ENCODE measurements at regions not wholly inside any gene's neighbourhood (a gene's known extent, or its start where the extent isn't known, plus 50 kb on each side); places are given as distances from the start of the nearest gene placed in this dataset.

GRCh38 chr10:120347644-120348043 lies 109.4 kb upstream of the PLPP4 start:
- no peaks in the 10 kb centered on the region for H3K36me3 ChIP-seq (ENCODE audit: control insufficient read depth, insufficient read depth, low read length)
- H3K27me3 ChIP-seq (ENCODE audit: control insufficient read depth, insufficient read depth, low read length): no peaks in the 10 kb centered on the region
- WGBS (ENCODE audit: insufficient coverage): 33% methylated on average over 1 of the region's 3 CpGs
- H3K4me1 ChIP-seq (ENCODE audit: control insufficient read depth, insufficient read depth, low read length): no peaks in the 10 kb centered on the region
- DNase-seq: no peak
- no peak overlapping the region for H3K4me3 ChIP-seq (ENCODE audit: low read length)
- H3K9me3 ChIP-seq (replicated peaks; ENCODE audit: control insufficient read depth, low read depth, low read length): no peaks in the 10 kb centered on the region
- H3K27ac ChIP-seq (ENCODE audit: low read length): no peak overlapping the region

GRCh38 chr10:120349069-120349468 lies 108.0 kb upstream of the PLPP4 start:
- H3K9me3 ChIP-seq (replicated peaks; ENCODE audit: control insufficient read depth, low read depth, low read length): no peaks in the 10 kb centered on the region
- 83% methylated on average over 1 of the region's 3 CpGs for WGBS (ENCODE audit: insufficient coverage)
- H3K27me3 ChIP-seq (ENCODE audit: control insufficient read depth, insufficient read depth, low read length): no peaks in the 10 kb centered on the region
- H3K36me3 ChIP-seq (ENCODE audit: control insufficient read depth, insufficient read depth, low read length): no peaks in the 10 kb centered on the region
- DNase-seq: no peak
- H3K4me3 ChIP-seq (ENCODE audit: low read length): no peak overlapping the region
- no peaks in the 10 kb centered on the region for H3K4me1 ChIP-seq (ENCODE audit: control insufficient read depth, insufficient read depth, low read length)
- H3K27ac ChIP-seq (ENCODE audit: low read length): no peak overlapping the region

GRCh38 chr10:120355425-120355824 lies 101.6 kb upstream of the PLPP4 start:
- no peak for DNase-seq
- Histone ChIP-seq H3K4me3 (ENCODE audit: low read length) (no peak overlapping the region), H3K4me1 (ENCODE audit: control insufficient read depth, insufficient read depth, low read length) (no peaks in the 10 kb centered on the region), H3K36me3 (ENCODE audit: control insufficient read depth, insufficient read depth, low read length) (no peaks in the 10 kb centered on the region), H3K27ac (ENCODE audit: low read length) (no peak overlapping the region), H3K27me3 (ENCODE audit: control insufficient read depth, insufficient read depth, low read length) (no peaks in the 10 kb centered on the region), H3K9me3 (replicated peaks; ENCODE audit: control insufficient read depth, low read depth, low read length) (no peaks in the 10 kb centered on the region)
- 92% methylated on average over 2 of the region's 2 CpGs for WGBS (ENCODE audit: insufficient coverage)

- peaks cover 3% of the 10 kb centered on the region for H3K4me1 ChIP-seq (ENCODE audit: control insufficient read depth, insufficient read depth, low read length)
- H3K36me3 ChIP-seq (ENCODE audit: control insufficient read depth, insufficient read depth, low read length): no peaks in the 10 kb centered on the region
- no peak overlapping the region for H3K4me3 ChIP-seq (ENCODE audit: low read length)
- WGBS (ENCODE audit: insufficient coverage): no CpG with 5 or more reads among the region's 3 CpGs
- H3K27ac ChIP-seq (ENCODE audit: low read length): no peak overlapping the region
- no peaks in the 10 kb centered on the region for H3K27me3 ChIP-seq (ENCODE audit: control insufficient read depth, insufficient read depth, low read length)
- H3K9me3 ChIP-seq (replicated peaks; ENCODE audit: control insufficient read depth, low read depth, low read length): no peaks in the 10 kb centered on the region
- peak; percentile 86 for DNase-seq
Measured at GRCh38 chr10:120360571-120360970, 96.5 kb upstream of the PLPP4 start.

GRCh38 chr10:120365872-120366271 lies 91.2 kb upstream of the PLPP4 start:
- whole genome bisulfite sequencing (ENCODE audit: insufficient coverage): no CpG with 5 or more reads among the region's 5 CpGs
- Histone ChIP-seq H3K4me3 (ENCODE audit: low read length) (no peak overlapping the region), H3K27ac (ENCODE audit: low read length) (no peak overlapping the region), H3K4me1 (ENCODE audit: control insufficient read depth, insufficient read depth, low read length) (peaks cover 3% of the 10 kb centered on the region), H3K9me3 (replicated peaks; ENCODE audit: control insufficient read depth, low read depth, low read length) (no peaks in the 10 kb centered on the region), H3K36me3 (ENCODE audit: control insufficient read depth, insufficient read depth, low read length) (no peaks in the 10 kb centered on the region), H3K27me3 (ENCODE audit: control insufficient read depth, insufficient read depth, low read length) (no peaks in the 10 kb centered on the region)
- DNase-seq: no peak

GRCh38 chr10:120367341-120367740 lies 89.7 kb upstream of the PLPP4 start:
- Histone ChIP-seq H3K27me3 (ENCODE audit: control insufficient read depth, insufficient read depth, low read length) (no peaks in the 10 kb centered on the region), H3K27ac (ENCODE audit: low read length) (no peak overlapping the region), H3K4me1 (ENCODE audit: control insufficient read depth, insufficient read depth, low read length) (no peaks in the 10 kb centered on the region), H3K4me3 (ENCODE audit: low read length) (no peak overlapping the region), H3K9me3 (replicated peaks; ENCODE audit: control insufficient read depth, low read depth, low read length) (no peaks in the 10 kb centered on the region), H3K36me3 (ENCODE audit: control insufficient read depth, insufficient read depth, low read length) (no peaks in the 10 kb centered on the region)
- WGBS (ENCODE audit: insufficient coverage): no CpG with 5 or more reads among the region's 3 CpGs
- no peak for DNase-seq

GRCh38 chr10:120368338-120368737 lies 88.7 kb upstream of the PLPP4 start:
- H3K9me3 ChIP-seq (replicated peaks; ENCODE audit: control insufficient read depth, low read depth, low read length): no peaks in the 10 kb centered on the region
- 61% methylated on average over 5 of the region's 7 CpGs for WGBS (ENCODE audit: insufficient coverage)
- no peaks in the 10 kb centered on the region for H3K4me1 ChIP-seq (ENCODE audit: control insufficient read depth, insufficient read depth, low read length)
- H3K27me3 ChIP-seq (ENCODE audit: control insufficient read depth, insufficient read depth, low read length): no peaks in the 10 kb centered on the region
- H3K36me3 ChIP-seq (ENCODE audit: control insufficient read depth, insufficient read depth, low read length): no peaks in the 10 kb centered on the region
- no peak for DNase-seq
- no peak overlapping the region for H3K27ac ChIP-seq (ENCODE audit: low read length)
- no peak overlapping the region for H3K4me3 ChIP-seq (ENCODE audit: low read length)

GRCh38 chr10:120368927-120369326 lies 88.1 kb upstream of the PLPP4 start:
- no peaks in the 10 kb centered on the region for H3K36me3 ChIP-seq (ENCODE audit: control insufficient read depth, insufficient read depth, low read length)
- H3K27ac ChIP-seq (ENCODE audit: low read length): no peak overlapping the region
- no peaks in the 10 kb centered on the region for H3K27me3 ChIP-seq (ENCODE audit: control insufficient read depth, insufficient read depth, low read length)
- no peak overlapping the region for H3K4me3 ChIP-seq (ENCODE audit: low read length)
- no peaks in the 10 kb centered on the region for H3K4me1 ChIP-seq (ENCODE audit: control insufficient read depth, insufficient read depth, low read length)
- no peaks in the 10 kb centered on the region for H3K9me3 ChIP-seq (replicated peaks; ENCODE audit: control insufficient read depth, low read depth, low read length)
- DNase-seq: no peak
- WGBS (ENCODE audit: insufficient coverage): 96% methylated on average over 2 of the region's 5 CpGs

- Histone ChIP-seq H3K27me3 (ENCODE audit: control insufficient read depth, insufficient read depth, low read length) (no peaks in the 10 kb centered on the region), H3K4me3 (ENCODE audit: low read length) (no peak overlapping the region), H3K9me3 (replicated peaks; ENCODE audit: control insufficient read depth, low read depth, low read length) (no peaks in the 10 kb centered on the region), H3K27ac (ENCODE audit: low read length) (no peak overlapping the region), H3K4me1 (ENCODE audit: control insufficient read depth, insufficient read depth, low read length) (no peaks in the 10 kb centered on the region), H3K36me3 (ENCODE audit: control insufficient read depth, insufficient read depth, low read length) (no peaks in the 10 kb centered on the region)
- no peak for DNase-seq
- no CpG with 5 or more reads among the region's 2 CpGs for WGBS (ENCODE audit: insufficient coverage)
Measured at GRCh38 chr10:120369856-120370276, 87.2 kb upstream of the PLPP4 start.

GRCh38 chr10:120371856-120372255 lies 85.2 kb upstream of the PLPP4 start:
- H3K9me3 ChIP-seq (replicated peaks; ENCODE audit: control insufficient read depth, low read depth, low read length): no peaks in the 10 kb centered on the region
- no peak for DNase-seq
- no peaks in the 10 kb centered on the region for H3K36me3 ChIP-seq (ENCODE audit: control insufficient read depth, insufficient read depth, low read length)
- H3K27ac ChIP-seq (ENCODE audit: low read length): no peak overlapping the region
- no peaks in the 10 kb centered on the region for H3K27me3 ChIP-seq (ENCODE audit: control insufficient read depth, insufficient read depth, low read length)
- H3K4me1 ChIP-seq (ENCODE audit: control insufficient read depth, insufficient read depth, low read length): no peaks in the 10 kb centered on the region
- WGBS (ENCODE audit: insufficient coverage): 67% methylated on average over 2 of the region's 4 CpGs
- H3K4me3 ChIP-seq (ENCODE audit: low read length): no peak overlapping the region

GRCh38 chr10:120372917-120373316 lies 84.1 kb upstream of the PLPP4 start:
- Histone ChIP-seq H3K36me3 (ENCODE audit: control insufficient read depth, insufficient read depth, low read length) (no peaks in the 10 kb centered on the region), H3K27me3 (ENCODE audit: control insufficient read depth, insufficient read depth, low read length) (no peaks in the 10 kb centered on the region), H3K4me1 (ENCODE audit: control insufficient read depth, insufficient read depth, low read length) (no peaks in the 10 kb centered on the region), H3K9me3 (replicated peaks; ENCODE audit: control insufficient read depth, low read depth, low read length) (no peaks in the 10 kb centered on the region), H3K27ac (ENCODE audit: low read length) (no peak overlapping the region), H3K4me3 (ENCODE audit: low read length) (no peak overlapping the region)
- DNase-seq: no peak
- 67% methylated on average over 1 of the region's 4 CpGs for WGBS (ENCODE audit: insufficient coverage)

Data from muscle of leg (tissue), 3 donors.